HG03558 (cell line): ENCODE measurements at regions not wholly inside any gene's neighbourhood (a gene's known extent, or its start where the extent isn't known, plus 50 kb on each side); places are given as distances from the start of the nearest gene placed in this dataset.
"Not testable (repeated sequence)": the region's sequence is repeated elsewhere in the genome, so short reads cannot be mapped to it uniquely, and the experiment has no call there.

ENCODE experiments used
- ATAC-seq: cut with Tn5 transposase; IDR thresholded peaks from one replicate; pipeline ENCODE4 v1.9.1; 2021; ENCODE audit warnings: moderate number of reproducible peaks; ENCODE audit not compliant: unreplicated experiment; ENCODE audit errors: extremely low read depth

GRCh38 chr1:187615853-187616735 lies 787.3 kb downstream of the PLA2G4A start:
- not testable (repeated sequence) for ATAC-seq

DNA sequence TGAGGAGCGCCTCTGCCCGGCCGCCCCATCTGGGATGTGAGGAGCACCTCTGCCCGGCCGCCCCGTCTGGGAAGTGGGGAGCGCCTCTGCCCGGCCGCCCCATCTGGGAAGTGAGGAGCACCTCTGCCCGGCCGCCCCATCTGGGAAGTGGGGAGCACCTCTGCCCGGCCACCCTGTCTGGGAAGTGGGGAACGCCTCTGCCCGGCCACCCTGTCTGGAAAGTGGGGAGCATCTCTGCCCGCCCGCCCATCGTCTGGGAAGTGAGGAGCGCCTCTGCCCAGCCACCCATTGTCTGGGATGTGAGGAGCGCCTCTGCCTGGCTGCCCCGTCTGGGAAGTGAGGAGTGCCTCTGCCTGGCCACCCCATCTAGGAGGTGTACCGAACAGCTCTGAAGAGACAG lies 788.1 kb downstream of the PLA2G4A start:
- not testable (repeated sequence) for ATAC-seq

GRCh38 chr1:187617776-187618175 lies 789.0 kb downstream of the PLA2G4A start:
- ATAC-seq = no peak

- no peak for ATAC-seq
Measured at GRCh38 chr1:187619175-187619574, 790.4 kb downstream of the PLA2G4A start.

DNA sequence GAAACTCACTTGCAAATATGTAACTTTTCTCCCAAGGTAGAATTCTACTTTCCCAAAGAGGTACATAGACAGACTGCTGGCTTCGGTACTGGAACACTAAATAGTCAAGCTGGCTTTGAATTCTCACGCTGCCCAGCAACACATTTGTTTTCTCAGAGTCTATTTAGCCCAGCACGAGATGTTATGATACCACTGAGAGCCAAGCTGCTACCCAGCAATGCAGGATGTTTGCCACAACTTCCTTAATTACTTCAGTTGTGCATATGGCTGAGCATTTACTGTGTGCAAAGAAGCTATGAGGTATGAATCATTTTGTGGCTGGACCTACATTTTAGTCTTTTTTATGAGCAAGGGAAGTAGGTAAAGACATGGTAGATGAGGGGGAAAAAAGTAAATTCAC lies 793.2 kb downstream of the PLA2G4A start:
- no peak for ATAC-seq

DNA sequence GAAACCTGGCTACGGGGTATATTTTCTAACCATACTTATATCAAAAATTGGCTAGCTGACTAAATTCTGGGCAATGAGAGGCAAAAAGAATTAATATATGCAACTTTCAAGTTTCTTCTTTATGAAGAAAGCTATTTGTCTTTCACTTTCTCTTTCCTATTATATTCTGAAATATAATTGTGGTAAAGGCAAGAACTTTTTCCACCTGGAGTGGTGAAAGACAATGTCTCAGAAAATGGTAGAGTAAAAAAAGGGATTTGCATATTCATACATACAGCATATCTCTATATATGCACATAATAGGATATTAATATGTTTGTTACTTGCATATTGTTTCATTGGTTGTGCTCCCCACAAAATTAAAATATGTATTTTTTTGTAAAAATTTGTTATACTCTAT lies 793.8 kb downstream of the PLA2G4A start:
- ATAC-seq = no peak

DNA sequence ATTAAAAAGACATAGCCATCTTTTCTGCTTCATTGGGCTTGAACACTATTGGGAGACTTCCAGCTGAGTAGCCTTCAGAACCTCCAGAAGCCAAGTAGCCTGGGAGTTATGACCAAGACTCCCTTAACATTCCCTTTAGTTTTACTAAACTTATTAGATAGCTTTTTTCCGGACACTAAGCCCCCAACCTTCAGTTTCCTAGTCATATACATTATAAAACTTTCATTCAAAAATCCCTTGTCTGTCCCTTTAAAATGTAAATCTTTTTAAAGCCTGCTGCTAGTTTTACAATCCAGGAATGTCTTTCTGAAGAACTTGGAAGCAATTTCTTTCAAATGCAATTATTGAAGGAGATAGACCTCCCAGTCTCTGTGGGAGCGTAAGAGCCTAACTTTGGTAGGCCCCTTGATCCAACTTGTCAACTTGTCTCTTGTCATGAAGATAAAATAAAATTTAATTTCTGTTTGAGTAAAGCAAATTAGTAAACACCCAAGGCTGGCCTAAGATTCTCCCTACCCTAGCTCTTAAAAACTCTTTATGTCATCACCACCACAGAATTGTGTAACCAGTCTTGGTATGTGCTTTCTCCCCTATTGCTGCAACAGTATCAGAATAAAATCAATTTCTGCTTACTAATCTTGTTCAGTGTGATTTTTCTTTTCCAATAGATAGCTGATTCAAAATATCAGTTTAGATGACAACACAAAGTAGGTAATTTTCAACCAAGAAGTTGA lies 796.2 kb downstream of the PLA2G4A start:
- ATAC-seq = no peak

GRCh38 chr1:187626056-187626455 lies 797.3 kb downstream of the PLA2G4A start:
- ATAC-seq = no peak

DNA sequence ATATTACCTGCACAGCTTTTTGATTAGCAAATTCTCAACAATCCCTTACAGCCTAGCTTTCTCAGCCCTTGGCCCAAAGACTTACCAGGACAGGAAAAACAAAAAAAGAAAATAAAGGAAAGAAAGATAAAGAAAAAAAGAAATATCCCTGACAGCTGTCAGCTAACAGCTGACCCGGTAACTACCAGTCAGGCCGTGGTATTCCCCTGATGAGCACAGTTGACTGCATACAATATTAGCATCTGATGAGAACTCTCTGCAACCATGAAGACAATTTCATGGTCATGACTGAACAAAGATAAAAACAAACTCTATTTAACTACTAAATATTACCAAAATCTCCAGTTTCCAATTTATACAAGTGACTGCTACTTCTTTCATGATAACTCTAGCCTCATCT lies 798.8 kb downstream of the PLA2G4A start:
- ATAC-seq = no peak

DNA sequence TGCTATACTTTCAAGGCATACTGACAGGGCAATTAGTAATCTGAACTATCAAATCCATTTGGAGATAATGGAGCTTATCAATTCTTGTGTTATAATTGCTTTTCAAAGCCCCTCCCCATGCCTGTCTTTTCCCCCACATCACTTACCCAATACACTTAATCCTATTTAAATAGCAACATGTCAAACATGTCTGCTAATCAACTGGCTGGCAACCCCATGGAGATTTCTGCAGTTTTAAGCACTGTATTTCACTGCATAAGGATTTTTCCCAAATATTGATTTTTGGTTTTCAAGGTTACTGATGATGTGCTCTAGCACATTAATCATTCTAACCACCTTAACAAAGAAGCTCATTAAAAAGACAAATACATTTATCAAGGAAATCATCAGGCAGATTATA lies 800.3 kb downstream of the PLA2G4A start:
- ATAC-seq = no peak

- ATAC-seq = no peak
Measured at GRCh38 chr1:187630653-187631380, 802.1 kb downstream of the PLA2G4A start.

GRCh38 chr1:187631381-187631675 lies 802.6 kb downstream of the PLA2G4A start:
- ATAC-seq = no peak

GRCh38 chr1:187631984-187632383 lies 803.2 kb downstream of the PLA2G4A start:
- ATAC-seq = no peak

- ATAC-seq = no peak
Measured at GRCh38 chr1:187634940-187635339, 806.2 kb downstream of the PLA2G4A start.

DNA sequence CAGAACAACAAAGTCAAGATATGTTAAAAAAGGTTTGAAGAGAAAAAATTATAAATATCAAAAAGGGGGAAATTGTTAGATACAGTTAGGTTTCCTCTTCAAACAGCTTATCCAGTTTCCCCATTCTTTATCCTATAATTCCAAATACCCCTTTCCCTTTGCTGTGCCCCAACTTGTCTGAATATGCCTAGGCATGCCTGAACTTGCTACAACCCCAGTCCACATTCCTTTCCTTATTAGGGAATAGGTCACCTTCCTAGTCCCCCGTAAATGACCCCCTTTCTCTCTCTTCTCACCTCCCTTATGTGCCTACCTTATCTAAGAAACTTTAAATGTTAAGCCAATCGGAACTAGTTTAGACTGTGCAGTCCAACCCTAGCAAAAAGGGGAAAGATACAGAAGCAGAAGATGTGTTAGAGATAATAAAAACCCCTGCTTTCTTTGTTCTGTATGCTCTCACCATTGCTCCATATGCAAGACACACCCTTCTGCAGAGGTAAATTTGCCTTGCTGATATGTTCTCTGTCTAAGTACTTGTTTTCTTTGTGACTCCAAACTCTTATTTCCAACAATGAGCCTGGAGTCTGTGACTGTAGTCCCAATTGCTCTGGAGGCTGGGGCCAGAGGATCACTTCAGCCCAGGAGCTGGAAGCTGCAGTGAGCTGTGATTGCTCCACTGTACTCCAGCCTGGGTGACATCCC lies 810.1 kb downstream of the PLA2G4A start:
- no peak for ATAC-seq

DNA sequence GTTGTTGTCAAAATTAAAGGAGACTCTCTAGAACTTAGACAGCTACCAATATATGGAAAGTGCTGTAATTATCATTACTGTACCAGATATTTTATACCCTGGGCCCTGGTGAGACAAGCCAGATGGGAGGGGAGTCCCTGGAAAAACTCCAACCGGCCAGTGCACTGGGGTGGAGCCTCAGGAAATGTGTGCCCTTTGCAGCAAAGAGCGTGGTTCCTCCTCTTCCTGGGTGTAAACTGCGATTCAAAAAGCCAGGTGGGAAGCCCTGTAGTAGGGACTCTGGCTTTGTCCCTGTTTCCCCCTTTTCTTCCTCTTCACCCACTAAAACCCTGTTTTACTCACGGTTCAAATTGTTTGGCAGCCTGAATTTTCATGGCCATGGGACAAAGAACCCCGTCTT lies 812.3 kb downstream of the PLA2G4A start:
- ATAC-seq = no peak

DNA sequence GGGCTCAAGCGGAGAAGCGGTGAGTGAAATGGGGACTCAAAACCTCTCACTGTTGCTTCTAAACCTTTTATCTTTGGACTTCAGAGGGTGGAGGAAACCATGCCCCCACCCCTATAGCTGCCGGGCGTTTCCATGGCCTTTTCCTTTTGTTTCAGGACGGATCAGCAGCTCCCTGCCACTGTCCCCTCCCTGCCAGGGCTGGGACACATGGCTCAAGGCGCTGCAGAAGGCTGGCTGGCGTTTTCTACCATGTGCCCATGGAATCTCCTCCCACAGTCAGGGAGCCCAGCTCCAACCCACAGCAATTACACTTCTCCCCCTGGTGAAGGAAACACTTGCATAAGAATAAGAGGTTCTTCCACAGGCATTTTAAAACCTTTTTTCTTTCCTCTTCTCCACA lies 812.7 kb downstream of the PLA2G4A start:
- no peak for ATAC-seq

DNA sequence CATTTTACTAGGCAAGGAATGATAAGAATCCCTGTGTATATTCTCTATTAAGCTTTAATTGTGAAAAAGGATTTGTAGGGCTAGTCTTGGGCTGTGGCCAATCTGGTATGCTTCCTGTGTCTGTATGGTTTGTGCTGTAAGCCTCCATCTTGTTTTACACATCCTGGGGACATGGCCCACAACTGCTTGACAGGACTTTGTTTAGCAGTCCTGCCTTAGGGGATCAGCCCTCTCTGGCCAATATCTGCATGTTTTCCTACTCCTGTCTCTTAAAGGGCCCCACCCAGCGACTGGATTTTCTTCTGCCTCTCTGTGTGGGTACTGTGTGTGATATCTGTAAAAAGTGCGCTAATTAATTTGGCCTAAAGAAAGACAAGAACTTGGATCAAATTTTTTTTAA lies 813.2 kb downstream of the PLA2G4A start:
- ATAC-seq = no peak

DNA sequence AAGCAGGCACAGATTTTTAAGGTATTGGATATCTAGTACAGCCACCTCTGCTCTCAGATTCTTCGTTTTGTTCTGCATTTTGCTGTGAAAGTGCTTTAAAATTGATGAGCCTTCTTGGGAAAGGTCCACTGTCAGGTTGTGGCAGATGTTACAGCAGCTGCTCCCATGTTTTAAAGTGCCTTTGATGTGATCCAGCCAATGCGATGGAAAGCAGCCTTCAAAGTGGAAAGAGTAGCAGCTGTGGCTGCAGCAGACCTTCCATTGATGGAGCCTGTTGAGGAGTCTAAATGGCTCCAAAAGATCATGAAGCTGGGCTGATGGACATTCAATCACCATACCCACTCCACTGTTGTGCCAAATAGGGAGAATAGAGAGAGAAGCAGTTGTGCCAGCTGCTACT lies 816.9 kb downstream of the PLA2G4A start:
- ATAC-seq = no peak

- no peak for ATAC-seq
Measured at GRCh38 chr1:187646536-187647107, 817.9 kb downstream of the PLA2G4A start.
